ENCODE measurements at regions not wholly inside any gene's neighbourhood (a gene's known extent, or its start where the extent isn't known, plus 50 kb on each side); places are given as distances from the start of the nearest gene placed in this dataset.

- ATAC-seq (no peak), DNase-seq (no peak)
- H3K9me3 ChIP-seq (ENCODE audit: control insufficient read depth, insufficient read depth, low read length): no peaks in the 10 kb centered on the region
- no peak for TF ChIP-seq CTCF (IDR thresholded peaks at IDR 0.05)
- Mint-ChIP-seq H3K36me3 (no peaks in the 10 kb centered on the region), H3K27ac (no peak overlapping the region), H3K27me3 (ENCODE audit: low read depth in 2 of 2) (no peaks in the 10 kb centered on the region), H3K4me3 (no peak overlapping the region), H3K4me1 (no peaks in the 10 kb centered on the region), H3K9me3 (peaks cover 6 to 14% of the 10 kb centered on the region in 2 donors)
- no peak overlapping the region for H3K27ac ChIP-seq (ENCODE audit: low read length)
- no peaks in the 10 kb centered on the region for H3K27me3 ChIP-seq (ENCODE audit: control insufficient read depth, insufficient read depth, low read length)
- H3K4me1 ChIP-seq (ENCODE audit: control insufficient read depth, insufficient read depth, low read length): no peaks in the 10 kb centered on the region
- intact Hi-C loops (cut with micrococcal nuclease): no loop called here
- H3K36me3 ChIP-seq (ENCODE audit: control insufficient read depth, insufficient read depth, low read length): no peaks in the 10 kb centered on the region
- H3K4me3 ChIP-seq (ENCODE audit: low read length): no peak overlapping the region
- 72% methylated on average over 1 of the region's 2 CpGs for WGBS (ENCODE audit: insufficient coverage)
Observed at GRCh38 chr16:63216696-63217423, 1180.6 kb upstream of the CDH8 start.

GRCh38 chr16:63201851-63202250 lies 1165.6 kb upstream of the CDH8 start:
- DNase-seq (no peak), ATAC-seq (no peak)
- peaks cover 9 to 16% of the 10 kb centered on the region in 2 donors for H3K9me3 Mint-ChIP-seq
- no peak overlapping the region for H3K27ac Mint-ChIP-seq
- no peak overlapping the region for H3K27ac ChIP-seq (ENCODE audit: low read length)
- no peaks in the 10 kb centered on the region for H3K4me1 ChIP-seq (ENCODE audit: control insufficient read depth, insufficient read depth, low read length)
- no peaks in the 10 kb centered on the region for H3K27me3 ChIP-seq (ENCODE audit: control insufficient read depth, insufficient read depth, low read length)
- no peaks in the 10 kb centered on the region for H3K36me3 ChIP-seq (ENCODE audit: control insufficient read depth, insufficient read depth, low read length)
- intact Hi-C loops (cut with micrococcal nuclease): no loop called here
- no peaks in the 10 kb centered on the region for H3K4me1 Mint-ChIP-seq
- TF ChIP-seq CTCF (IDR thresholded peaks at IDR 0.05): no peak
- H3K4me3 Mint-ChIP-seq: no peak overlapping the region
- H3K9me3 ChIP-seq (ENCODE audit: control insufficient read depth, insufficient read depth, low read length): peaks cover 4% of the 10 kb centered on the region
- no peaks in the 10 kb centered on the region for H3K27me3 Mint-ChIP-seq (ENCODE audit: low read depth in 2 of 2)
- no peak overlapping the region for H3K4me3 ChIP-seq (ENCODE audit: low read length)
- H3K36me3 Mint-ChIP-seq: no peaks in the 10 kb centered on the region

GRCh38 chr16:63200940-63201339 lies 1164.7 kb upstream of the CDH8 start:
- H3K36me3 ChIP-seq (ENCODE audit: control insufficient read depth, insufficient read depth, low read length): no peaks in the 10 kb centered on the region
- H3K4me3 ChIP-seq (ENCODE audit: low read length): no peak overlapping the region
- peaks cover 4% of the 10 kb centered on the region for H3K9me3 ChIP-seq (ENCODE audit: control insufficient read depth, insufficient read depth, low read length)
- no peak for TF ChIP-seq CTCF (IDR thresholded peaks at IDR 0.05)
- H3K4me1 ChIP-seq (ENCODE audit: control insufficient read depth, insufficient read depth, low read length): no peaks in the 10 kb centered on the region
- no peak for DNase-seq
- no peak overlapping the region for H3K27ac Mint-ChIP-seq
- no peak for ATAC-seq
- peaks cover 9 to 15% of the 10 kb centered on the region in 2 donors for H3K9me3 Mint-ChIP-seq
- 97% methylated on average over 2 of the region's 2 CpGs for WGBS (ENCODE audit: insufficient coverage)
- H3K27me3 ChIP-seq (ENCODE audit: control insufficient read depth, insufficient read depth, low read length): no peaks in the 10 kb centered on the region
- H3K27me3 Mint-ChIP-seq (ENCODE audit: low read depth in 2 of 2): no peaks in the 10 kb centered on the region
- H3K36me3 Mint-ChIP-seq: no peaks in the 10 kb centered on the region
- no peak overlapping the region for H3K4me3 Mint-ChIP-seq
- intact Hi-C loops (cut with micrococcal nuclease): no loop called here
- H3K27ac ChIP-seq (ENCODE audit: low read length): no peak overlapping the region
- H3K4me1 Mint-ChIP-seq: no peaks in the 10 kb centered on the region

GRCh38 chr16:63195336-63195735 lies 1159.1 kb upstream of the CDH8 start:
- DNase-seq (no peak), ATAC-seq (no peak)
- Mint-ChIP-seq H3K4me1 (no peaks in the 10 kb centered on the region), H3K9me3 (peaks cover 14 to 27% of the 10 kb centered on the region in 2 donors), H3K36me3 (peaks cover 7% of the 10 kb centered on the region), H3K27ac (no peak overlapping the region), H3K27me3 (ENCODE audit: low read depth in 2 of 2) (no peaks in the 10 kb centered on the region), H3K4me3 (no peak overlapping the region)
- intact Hi-C loops (cut with micrococcal nuclease): no loop called here
- Histone ChIP-seq H3K27ac (ENCODE audit: low read length) (no peak overlapping the region), H3K27me3 (ENCODE audit: control insufficient read depth, insufficient read depth, low read length) (no peaks in the 10 kb centered on the region), H3K4me1 (ENCODE audit: control insufficient read depth, insufficient read depth, low read length) (no peaks in the 10 kb centered on the region), H3K36me3 (ENCODE audit: control insufficient read depth, insufficient read depth, low read length) (no peaks in the 10 kb centered on the region), H3K9me3 (ENCODE audit: control insufficient read depth, insufficient read depth, low read length) (no peaks in the 10 kb centered on the region), H3K4me3 (ENCODE audit: low read length) (no peak overlapping the region)
- TF ChIP-seq CTCF (IDR thresholded peaks at IDR 0.05): no peak
- 83% methylated on average over 4 of the region's 4 CpGs for WGBS (ENCODE audit: insufficient coverage)

All from natural killer cell (primary cell).